Urothelium cell line (cell line): ENCODE measurements at regions not wholly inside any gene's neighbourhood (a gene's known extent, or its start where the extent isn't known, plus 50 kb on each side); places are given as distances from the start of the nearest gene placed in this dataset.

Experiments
- DNase-seq: peaks from one replicate; pipeline ENCODE4 v3.0.0; 2011; ENCODE audit warnings: low spot score, mixed read lengths
- FAIRE-seq: peaks from 2 replicates; lab custom pipeline; 2011; peaks lifted over from hg19 to GRCh38; lab: Jason Lieb, UNC

GRCh38 chr18:78914249-78914935 lies 65.2 kb upstream of the SALL3 start:
- no peak for FAIRE-seq

GRCh38 chr18:78915446-78916008 lies 64.1 kb upstream of the SALL3 start:
- FAIRE-seq (no peak), DNase-seq (no peak)

More at GRCh38 chr18:78914249-78914935, 65.2 kb upstream of the SALL3 start:
- peak; percentile 40 for DNase-seq

- FAIRE-seq, result no peak
Observed at GRCh38 chr18:78918707-78919106, 60.9 kb upstream of the SALL3 start.

GRCh38 chr18:78919956-78920355 lies 59.7 kb upstream of the SALL3 start:
- FAIRE-seq, result no peak
- DNase-seq, result no peak

More at GRCh38 chr18:78918707-78919106, 60.9 kb upstream of the SALL3 start:
- no peak for DNase-seq

GRCh38 chr18:78920456-78921138 lies 59.0 kb upstream of the SALL3 start:
- FAIRE-seq, result peak; percentile 95
- no peak for DNase-seq

GRCh38 chr18:78922856-78923255 lies 56.8 kb upstream of the SALL3 start:
- DNase-seq, result no peak
- FAIRE-seq, result no peak

GRCh38 chr18:78924301-78924700 lies 55.3 kb upstream of the SALL3 start:
- no peak for DNase-seq
- FAIRE-seq, result no peak

- FAIRE-seq, result no peak
Observed at GRCh38 chr18:78924786-78925540, 54.7 kb upstream of the SALL3 start.

GRCh38 chr18:78925557-78926242 lies 53.9 kb upstream of the SALL3 start:
- FAIRE-seq, result no peak
- DNase-seq, result no peak

More at GRCh38 chr18:78924786-78925540, 54.7 kb upstream of the SALL3 start:
- no peak for DNase-seq

- FAIRE-seq, result no peak
- no peak for DNase-seq
Observed at GRCh38 chr18:78926243-78926615, 53.4 kb upstream of the SALL3 start.

GRCh38 chr18:78927156-78927555 lies 52.5 kb upstream of the SALL3 start:
- DNase-seq (no peak), FAIRE-seq (no peak)

- no peak for DNase-seq
- no peak for FAIRE-seq
Observed at GRCh38 chr18:78927616-78928015, 52.0 kb upstream of the SALL3 start.

GRCh38 chr18:78928076-78928475 lies 51.5 kb upstream of the SALL3 start:
- FAIRE-seq, result no peak
- DNase-seq, result no peak

- FAIRE-seq (no peak), DNase-seq (no peak)
Observed at GRCh38 chr18:78929516-78929915, 50.1 kb upstream of the SALL3 start.
